ENCODE measurements at regions not wholly inside any gene's neighbourhood (a gene's known extent, or its start where the extent isn't known, plus 50 kb on each side); places are given as distances from the start of the nearest gene placed in this dataset.

DNA sequence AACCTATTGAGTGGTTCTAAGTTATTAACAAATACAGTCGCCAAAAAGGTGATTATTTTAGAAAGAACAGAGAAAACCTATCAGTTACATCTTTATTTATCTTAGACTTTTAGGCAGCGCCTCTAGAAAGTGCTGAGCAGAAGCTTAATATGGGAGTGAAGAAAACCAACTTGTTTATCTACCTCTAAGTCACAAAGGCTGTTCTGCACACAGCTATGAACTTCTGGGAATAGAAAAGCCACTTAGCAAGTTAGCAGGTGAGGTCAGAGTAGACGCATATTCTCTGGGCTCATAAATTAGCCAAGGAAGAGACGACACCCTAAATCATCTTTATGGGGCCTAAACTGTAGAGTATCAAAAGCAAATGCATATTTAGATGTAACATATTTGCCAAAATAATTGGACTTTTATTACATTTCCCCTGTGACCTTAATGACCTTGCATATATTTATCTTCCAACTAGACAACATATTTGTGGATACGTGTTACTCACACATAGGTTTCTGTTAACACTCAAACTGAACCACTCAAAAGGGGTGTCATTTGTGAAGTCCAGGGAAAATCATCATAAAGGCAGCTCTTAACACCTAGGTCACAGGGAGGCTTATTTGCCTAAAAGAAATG lies 267.1 kb downstream of the ADGB start:
- no peak for TF ChIP-seq HDGF (IDR thresholded peaks at IDR 0.05; ENCODE audit: borderline replicate concordance)
- TF ChIP-seq BHLHE40 (IDR thresholded peaks at IDR 0.05; ENCODE audit: borderline replicate concordance) = no peak
- TF ChIP-seq SP1 (IDR thresholded peaks at IDR 0.05) = no peak
- TF ChIP-seq, protein P1, sequence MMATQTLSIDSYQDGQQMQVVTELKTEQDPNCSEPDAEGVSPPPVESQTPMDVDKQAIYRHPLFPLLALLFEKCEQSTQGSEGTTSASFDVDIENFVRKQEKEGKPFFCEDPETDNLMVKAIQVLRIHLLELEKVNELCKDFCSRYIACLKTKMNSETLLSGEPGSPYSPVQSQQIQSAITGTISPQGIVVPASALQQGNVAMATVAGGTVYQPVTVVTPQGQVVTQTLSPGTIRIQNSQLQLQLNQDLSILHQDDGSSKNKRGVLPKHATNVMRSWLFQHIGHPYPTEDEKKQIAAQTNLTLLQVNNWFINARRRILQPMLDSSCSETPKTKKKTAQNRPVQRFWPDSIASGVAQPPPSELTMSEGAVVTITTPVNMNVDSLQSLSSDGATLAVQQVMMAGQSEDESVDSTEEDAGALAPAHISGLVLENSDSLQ (IDR thresholded peaks at IDR 0.05) = peak; percentile 12; the same call in 1 of the 2 replicates
- no peak for TF ChIP-seq NFRKB (IDR thresholded peaks at IDR 0.05)
- no peak for TF ChIP-seq FOXM1 (IDR thresholded peaks at IDR 0.05; ENCODE audit: borderline replicate concordance)
- TF ChIP-seq FOXA1 (IDR thresholded peaks at IDR 0.05) = no peak
- no peak for TF ChIP-seq ARNT (IDR thresholded peaks at IDR 0.05)
- TF ChIP-seq SUZ12 (IDR thresholded peaks at IDR 0.05) = no peak
- TF ChIP-seq ZNF384 (IDR thresholded peaks at IDR 0.05) = no peak
- no peak for TF ChIP-seq FOXK2 (IDR thresholded peaks at IDR 0.05)

Data from HEK293T (cell line).